ENCODE measurements at regions not wholly inside any gene's neighbourhood (a gene's known extent, or its start where the extent isn't known, plus 50 kb on each side); places are given as distances from the start of the nearest gene placed in this dataset.

- no peak overlapping the region for H3K4me3 ChIP-seq (replicated peaks; ENCODE audit: low read depth, low read length)
- TF ChIP-seq, protein P1, sequence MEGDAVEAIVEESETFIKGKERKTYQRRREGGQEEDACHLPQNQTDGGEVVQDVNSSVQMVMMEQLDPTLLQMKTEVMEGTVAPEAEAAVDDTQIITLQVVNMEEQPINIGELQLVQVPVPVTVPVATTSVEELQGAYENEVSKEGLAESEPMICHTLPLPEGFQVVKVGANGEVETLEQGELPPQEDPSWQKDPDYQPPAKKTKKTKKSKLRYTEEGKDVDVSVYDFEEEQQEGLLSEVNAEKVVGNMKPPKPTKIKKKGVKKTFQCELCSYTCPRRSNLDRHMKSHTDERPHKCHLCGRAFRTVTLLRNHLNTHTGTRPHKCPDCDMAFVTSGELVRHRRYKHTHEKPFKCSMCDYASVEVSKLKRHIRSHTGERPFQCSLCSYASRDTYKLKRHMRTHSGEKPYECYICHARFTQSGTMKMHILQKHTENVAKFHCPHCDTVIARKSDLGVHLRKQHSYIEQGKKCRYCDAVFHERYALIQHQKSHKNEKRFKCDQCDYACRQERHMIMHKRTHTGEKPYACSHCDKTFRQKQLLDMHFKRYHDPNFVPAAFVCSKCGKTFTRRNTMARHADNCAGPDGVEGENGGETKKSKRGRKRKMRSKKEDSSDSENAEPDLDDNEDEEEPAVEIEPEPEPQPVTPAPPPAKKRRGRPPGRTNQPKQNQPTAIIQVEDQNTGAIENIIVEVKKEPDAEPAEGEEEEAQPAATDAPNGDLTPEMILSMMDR (IDR thresholded peaks at IDR 0.05; ENCODE audit: insufficient read depth, low read length, poor library complexity, severe bottlenecking): no peak
- no peaks in the 10 kb centered on the region for H3K27me3 ChIP-seq (replicated peaks; ENCODE audit: control insufficient read depth, insufficient read depth, low read length)
- no peaks in the 10 kb centered on the region for H3K36me3 ChIP-seq (ENCODE audit: control insufficient read depth, insufficient read depth, low read length)
- no peak for DNase-seq (ENCODE audit: extremely low read depth, insufficient read length)
Measured at GRCh38 chr3:94875149-94875548, 812.3 kb downstream of the NSUN3 start.

DNA sequence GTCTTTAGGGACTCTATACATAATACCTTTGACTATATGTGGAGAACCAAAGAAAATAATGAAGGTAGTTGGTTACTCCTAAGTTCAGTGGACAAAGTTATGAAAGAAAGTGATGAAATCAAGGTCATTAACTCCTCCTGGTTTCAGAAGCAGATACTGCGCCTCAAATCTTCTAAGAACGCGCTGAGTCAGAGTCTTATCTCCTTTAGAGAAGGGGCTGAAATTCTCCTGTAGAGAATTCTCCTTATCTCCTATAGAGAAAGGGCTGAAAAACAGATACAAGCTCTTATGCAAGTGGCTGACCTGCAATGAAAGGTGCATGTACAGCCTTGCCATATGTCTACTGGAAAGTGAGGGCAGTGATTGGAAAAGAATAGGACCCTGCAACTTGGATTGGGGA is 824.2 kb downstream of the NSUN3 start:
- TF ChIP-seq, protein P1 (IDR thresholded peaks at IDR 0.05; ENCODE audit: insufficient read depth, low read length, poor library complexity, severe bottlenecking): no peak
- Histone ChIP-seq H3K4me3 (replicated peaks; ENCODE audit: low read depth, low read length) (no peak overlapping the region), H3K36me3 (ENCODE audit: control insufficient read depth, insufficient read depth, low read length) (no peaks in the 10 kb centered on the region), H3K27me3 (replicated peaks; ENCODE audit: control insufficient read depth, insufficient read depth, low read length) (no peaks in the 10 kb centered on the region)
- no peak for DNase-seq (ENCODE audit: extremely low read depth, insufficient read length)

- no peak for DNase-seq (ENCODE audit: extremely low read depth, insufficient read length)
- TF ChIP-seq, protein P1 (IDR thresholded peaks at IDR 0.05; ENCODE audit: insufficient read depth, low read length, poor library complexity, severe bottlenecking): no peak
Measured at GRCh38 chr3:94896994-94897393, 834.1 kb downstream of the NSUN3 start.

DNA sequence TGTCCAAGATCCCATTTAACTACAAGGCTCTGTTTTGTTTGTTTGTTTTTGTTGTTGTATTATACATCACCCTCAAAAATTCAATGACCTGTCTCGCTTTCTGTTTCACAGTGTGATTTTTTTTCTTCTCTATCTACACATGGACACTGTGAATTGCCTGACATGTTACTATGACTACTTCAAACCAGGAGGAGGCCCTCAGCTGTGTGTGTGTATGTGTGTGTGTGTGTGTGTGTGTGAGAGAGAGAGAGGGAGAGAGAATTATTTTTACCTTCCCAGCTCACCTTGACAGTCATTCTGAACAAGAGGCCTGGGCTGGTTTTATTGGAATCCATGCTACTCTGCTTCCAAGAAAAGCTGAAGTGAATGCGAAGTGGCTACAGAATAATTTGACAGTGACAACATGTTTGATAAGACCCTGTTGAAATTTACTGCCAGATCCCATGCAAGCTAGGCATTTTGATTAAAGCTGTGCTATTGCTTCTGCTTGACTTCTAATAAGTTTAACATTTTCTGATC is 841.4 kb downstream of the NSUN3 start:
- Histone ChIP-seq H3K27me3 (replicated peaks; ENCODE audit: control insufficient read depth, insufficient read depth, low read length) (no peaks in the 10 kb centered on the region), H3K4me3 (replicated peaks; ENCODE audit: low read depth, low read length) (no peak overlapping the region), H3K36me3 (ENCODE audit: control insufficient read depth, insufficient read depth, low read length) (no peaks in the 10 kb centered on the region)
- no peak for DNase-seq (ENCODE audit: extremely low read depth, insufficient read length)
- TF ChIP-seq, protein P1 (IDR thresholded peaks at IDR 0.05; ENCODE audit: insufficient read depth, low read length, poor library complexity, severe bottlenecking): no peak

More at GRCh38 chr3:94896994-94897393, 834.1 kb downstream of the NSUN3 start:
- no peaks in the 10 kb centered on the region for H3K27me3 ChIP-seq (replicated peaks; ENCODE audit: control insufficient read depth, insufficient read depth, low read length)
- no peaks in the 10 kb centered on the region for H3K36me3 ChIP-seq (ENCODE audit: control insufficient read depth, insufficient read depth, low read length)
- H3K4me3 ChIP-seq (replicated peaks; ENCODE audit: low read depth, low read length): no peak overlapping the region

DNA sequence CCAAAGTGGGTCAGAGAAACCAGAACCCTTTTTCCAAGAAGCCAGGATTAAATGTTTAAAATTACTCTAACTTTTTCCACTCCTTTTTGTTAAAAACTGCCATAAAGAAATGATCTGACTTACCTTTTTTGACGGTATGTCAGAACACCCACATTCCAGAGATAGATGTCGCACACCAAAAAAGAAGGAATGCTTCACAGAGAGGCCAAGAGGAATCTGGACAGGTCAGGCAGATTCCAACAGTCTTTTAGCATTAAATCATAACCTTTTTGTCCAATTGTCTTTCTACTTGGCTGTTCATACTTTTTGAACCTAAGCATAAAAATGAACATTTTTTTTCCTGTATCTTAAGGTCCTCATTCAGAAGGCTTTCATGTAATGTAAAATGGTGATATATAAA is 846.9 kb downstream of the NSUN3 start:
- H3K4me3 ChIP-seq (replicated peaks; ENCODE audit: low read depth, low read length): no peak overlapping the region
- DNase-seq (ENCODE audit: extremely low read depth, insufficient read length): no peak
- H3K27me3 ChIP-seq (replicated peaks; ENCODE audit: control insufficient read depth, insufficient read depth, low read length): no peaks in the 10 kb centered on the region

More for the DNA sequence above, 846.9 kb downstream of the NSUN3 start:
- no peaks in the 10 kb centered on the region for H3K36me3 ChIP-seq (ENCODE audit: control insufficient read depth, insufficient read depth, low read length)
- TF ChIP-seq, protein P1 (IDR thresholded peaks at IDR 0.05; ENCODE audit: insufficient read depth, low read length, poor library complexity, severe bottlenecking): no peak
